Bronchial epithelial cell (primary cell): ENCODE measurements at regions not wholly inside any gene's neighbourhood (a gene's known extent, or its start where the extent isn't known, plus 50 kb on each side); places are given as distances from the start of the nearest gene placed in this dataset.
A peak's percentile ranks its signal among the peaks of the same experiment; 100 is the strongest.

Experiments
- DNase-seq: peaks from one replicate; pipeline ENCODE4 v3.0.0-alpha.2; 2010; ENCODE audit warnings: low read depth
- FAIRE-seq: peaks from 2 replicates; lab custom pipeline; 2011; peaks lifted over from hg19 to GRCh38; lab: Jason Lieb, UNC
- H3K27me3 ChIP-seq: 2 replicates; pipeline ENCODE4 v1.5.1; 2011; ENCODE audit warnings: low read length; ENCODE audit not compliant: control insufficient read depth, insufficient read depth
- H3K36me3 ChIP-seq: 2 replicates; pipeline ENCODE4 v1.5.1; 2011; ENCODE audit warnings: low read length; ENCODE audit not compliant: control insufficient read depth, insufficient read depth
- H3K4me3 ChIP-seq: 2 replicates; pipeline ENCODE4 v1.5.1; 2011; ENCODE audit warnings: mild to moderate bottlenecking, low read depth, low read length, control low read depth
- CTCF ChIP-seq: IDR thresholded peaks from 2 replicates; pipeline ENCODE4 v1.5.1; 2011; ENCODE audit warnings: mild to moderate bottlenecking, moderate library complexity, low read length, control low read depth, inconsistent platforms; ENCODE audit not compliant: insufficient read depth, severe bottlenecking

DNA sequence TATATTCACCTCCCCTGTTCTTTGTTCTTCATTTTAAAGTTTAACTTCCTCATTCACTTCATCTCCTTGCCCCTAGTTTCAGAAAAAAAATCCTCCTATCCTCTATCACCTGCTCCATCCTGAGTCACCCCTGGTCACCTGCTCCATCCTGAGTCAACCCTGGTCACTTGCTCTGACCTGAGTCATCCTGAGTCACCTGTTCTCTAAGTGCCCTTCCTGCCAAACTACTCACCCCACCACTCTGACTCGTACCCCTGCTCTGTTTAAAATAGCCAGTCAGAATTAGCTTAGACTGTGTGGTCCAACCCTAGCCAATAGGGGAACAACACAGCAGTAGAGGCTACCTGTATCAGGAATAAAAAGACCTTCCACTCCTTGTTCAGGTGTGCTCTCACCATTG is 716.9 kb downstream of the ZBBX start:
- H3K4me3 ChIP-seq = no peak overlapping the region
- peak; percentile 82 for DNase-seq
- no peak for FAIRE-seq
- H3K36me3 ChIP-seq = no peaks in the 10 kb centered on the region
- no peaks in the 10 kb centered on the region for H3K27me3 ChIP-seq
- no peak for TF ChIP-seq CTCF

GRCh38 chr3:166661621-166662020 is 718.5 kb downstream of the ZBBX start:
- H3K4me3 ChIP-seq = no peak overlapping the region
- no peaks in the 10 kb centered on the region for H3K36me3 ChIP-seq
- no peak for TF ChIP-seq CTCF
- no peaks in the 10 kb centered on the region for H3K27me3 ChIP-seq
- FAIRE-seq = no peak
- no peak for DNase-seq

- H3K36me3 ChIP-seq = no peaks in the 10 kb centered on the region
- no peak overlapping the region for H3K4me3 ChIP-seq
- no peak for FAIRE-seq
- TF ChIP-seq CTCF = no peak
- no peaks in the 10 kb centered on the region for H3K27me3 ChIP-seq
- DNase-seq = no peak
Observed at GRCh38 chr3:166660962-166661361, 719.1 kb downstream of the ZBBX start.

GRCh38 chr3:166637984-166638530 is 742.0 kb downstream of the ZBBX start:
- DNase-seq = no peak
- TF ChIP-seq CTCF = no peak
- no peak for FAIRE-seq
- H3K27me3 ChIP-seq = no peaks in the 10 kb centered on the region
- no peaks in the 10 kb centered on the region for H3K36me3 ChIP-seq
- no peak overlapping the region for H3K4me3 ChIP-seq

- H3K27me3 ChIP-seq = no peaks in the 10 kb centered on the region
- no peaks in the 10 kb centered on the region for H3K36me3 ChIP-seq
- DNase-seq (no peak), FAIRE-seq (no peak)
- H3K4me3 ChIP-seq = no peak overlapping the region
- no peak for TF ChIP-seq CTCF
Observed at GRCh38 chr3:166634091-166634746, 745.9 kb downstream of the ZBBX start.

DNA sequence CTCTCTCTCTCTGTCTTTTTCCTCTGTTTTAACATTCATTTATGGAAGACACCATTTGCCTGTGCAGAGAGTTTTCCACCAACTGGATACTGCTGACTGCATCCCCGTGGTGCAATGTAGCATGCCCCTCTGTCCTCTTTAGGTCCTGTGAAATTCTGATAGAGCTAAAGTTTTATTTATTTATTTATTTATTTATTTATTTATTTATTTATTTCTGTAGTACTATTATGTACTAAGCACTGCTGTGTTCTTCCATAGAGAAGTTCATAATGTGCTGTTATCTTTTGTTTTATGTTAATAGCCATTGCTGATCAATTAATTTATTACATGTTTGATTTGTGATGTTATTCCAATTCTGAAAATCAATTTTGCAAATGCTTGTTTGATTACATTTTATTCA is 749.9 kb downstream of the ZBBX start:
- FAIRE-seq (no peak), DNase-seq (no peak)
- Histone ChIP-seq H3K36me3 (no peaks in the 10 kb centered on the region), H3K4me3 (no peak overlapping the region), H3K27me3 (no peaks in the 10 kb centered on the region)
- TF ChIP-seq CTCF = no peak
